Bronchial epithelial cell (primary cell): ENCODE measurements at regions not wholly inside any gene's neighbourhood (a gene's known extent, or its start where the extent isn't known, plus 50 kb on each side); places are given as distances from the start of the nearest gene placed in this dataset.

Experiments
- DNase-seq: peaks from one replicate; pipeline ENCODE4 v3.0.0-alpha.2; 2010; ENCODE audit warnings: low read depth
- FAIRE-seq: peaks from 2 replicates; lab custom pipeline; 2011; peaks lifted over from hg19 to GRCh38; lab: Jason Lieb, UNC
- H3K27me3 ChIP-seq: 2 replicates; pipeline ENCODE4 v1.5.1; 2011; ENCODE audit warnings: low read length; ENCODE audit not compliant: control insufficient read depth, insufficient read depth
- H3K36me3 ChIP-seq: 2 replicates; pipeline ENCODE4 v1.5.1; 2011; ENCODE audit warnings: low read length; ENCODE audit not compliant: control insufficient read depth, insufficient read depth
- H3K4me3 ChIP-seq: 2 replicates; pipeline ENCODE4 v1.5.1; 2011; ENCODE audit warnings: mild to moderate bottlenecking, low read depth, low read length, control low read depth
- TF ChIP-seq, protein P1 (sequence below): IDR thresholded peaks from 2 replicates; pipeline ENCODE4 v1.5.1; 2011; ENCODE audit warnings: mild to moderate bottlenecking, moderate library complexity, low read length, control low read depth, inconsistent platforms; ENCODE audit not compliant: insufficient read depth, severe bottlenecking

GRCh38 chr20:57053067-57053466, 213.4 kb downstream of the BMP7 start:
- DNase-seq: no peak
- FAIRE-seq: no peak
- TF ChIP-seq, protein P1, sequence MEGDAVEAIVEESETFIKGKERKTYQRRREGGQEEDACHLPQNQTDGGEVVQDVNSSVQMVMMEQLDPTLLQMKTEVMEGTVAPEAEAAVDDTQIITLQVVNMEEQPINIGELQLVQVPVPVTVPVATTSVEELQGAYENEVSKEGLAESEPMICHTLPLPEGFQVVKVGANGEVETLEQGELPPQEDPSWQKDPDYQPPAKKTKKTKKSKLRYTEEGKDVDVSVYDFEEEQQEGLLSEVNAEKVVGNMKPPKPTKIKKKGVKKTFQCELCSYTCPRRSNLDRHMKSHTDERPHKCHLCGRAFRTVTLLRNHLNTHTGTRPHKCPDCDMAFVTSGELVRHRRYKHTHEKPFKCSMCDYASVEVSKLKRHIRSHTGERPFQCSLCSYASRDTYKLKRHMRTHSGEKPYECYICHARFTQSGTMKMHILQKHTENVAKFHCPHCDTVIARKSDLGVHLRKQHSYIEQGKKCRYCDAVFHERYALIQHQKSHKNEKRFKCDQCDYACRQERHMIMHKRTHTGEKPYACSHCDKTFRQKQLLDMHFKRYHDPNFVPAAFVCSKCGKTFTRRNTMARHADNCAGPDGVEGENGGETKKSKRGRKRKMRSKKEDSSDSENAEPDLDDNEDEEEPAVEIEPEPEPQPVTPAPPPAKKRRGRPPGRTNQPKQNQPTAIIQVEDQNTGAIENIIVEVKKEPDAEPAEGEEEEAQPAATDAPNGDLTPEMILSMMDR: no peak

DNA sequence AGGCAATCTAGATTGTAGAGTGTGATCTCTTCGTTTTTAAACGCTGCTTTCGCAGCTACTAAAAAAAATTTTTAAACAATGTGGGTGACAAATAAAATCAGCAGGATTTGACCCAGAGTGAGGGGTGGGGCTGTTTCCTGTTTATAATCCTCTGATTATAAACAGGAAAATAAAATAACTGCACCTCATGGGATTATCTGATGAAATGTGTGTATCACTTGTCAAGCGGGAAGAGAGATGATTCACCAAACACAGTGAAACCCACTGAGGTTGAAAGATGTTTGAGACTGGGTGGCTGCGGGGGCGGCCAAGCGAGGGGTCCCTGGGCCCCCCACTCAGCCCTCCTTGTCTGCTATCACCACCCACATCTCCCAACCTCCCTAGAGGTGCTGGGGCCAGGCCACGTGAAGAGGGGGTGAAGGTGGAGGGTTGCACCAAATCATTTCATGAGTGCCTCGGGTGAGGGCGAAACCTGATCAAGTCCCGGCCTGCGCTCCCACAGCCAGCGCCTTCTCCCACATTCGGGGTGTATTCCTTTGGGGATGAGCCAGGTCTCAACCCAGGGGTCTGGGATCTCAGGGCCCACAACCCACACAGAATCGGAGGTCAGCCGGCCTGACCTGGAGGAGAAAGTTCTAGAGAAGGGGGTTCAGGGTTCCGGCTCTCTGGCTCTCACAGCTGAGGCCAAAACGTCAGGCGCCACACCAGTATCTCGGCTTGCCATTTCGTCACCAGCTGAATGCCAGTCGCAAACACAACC, 212.5 kb downstream of the BMP7 start:
- FAIRE-seq (no peak), DNase-seq (no peak)
- TF ChIP-seq, protein P1: no peak
- no peaks in the 10 kb centered on the region for H3K27me3 ChIP-seq
- H3K4me3 ChIP-seq: no peak overlapping the region
- H3K36me3 ChIP-seq: no peaks in the 10 kb centered on the region

More at GRCh38 chr20:57053067-57053466, 213.4 kb downstream of the BMP7 start:
- H3K4me3 ChIP-seq: no peak overlapping the region
- no peaks in the 10 kb centered on the region for H3K36me3 ChIP-seq
- H3K27me3 ChIP-seq: no peaks in the 10 kb centered on the region

DNA sequence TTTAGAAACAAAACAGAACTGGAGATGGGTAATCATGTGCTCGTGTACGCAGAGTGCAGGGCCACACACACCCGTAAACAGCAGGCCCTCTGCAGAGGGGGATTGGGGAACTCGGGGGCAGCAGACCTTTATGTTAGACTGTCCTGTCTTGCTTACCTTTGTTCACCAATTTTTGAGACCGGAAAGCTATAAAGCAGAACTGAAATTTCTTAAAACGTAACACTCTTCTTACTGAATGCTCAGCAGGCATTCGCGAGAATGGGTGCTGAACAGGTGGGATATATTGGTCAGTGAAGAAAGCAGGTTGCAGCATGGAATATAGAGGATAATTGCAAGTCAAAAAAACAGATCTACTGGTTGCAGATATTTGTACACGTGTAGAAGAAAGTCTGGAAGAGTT, 211.1 kb downstream of the BMP7 start:
- no peak for FAIRE-seq
- TF ChIP-seq, protein P1: no peak
- no peaks in the 10 kb centered on the region for H3K27me3 ChIP-seq

DNA sequence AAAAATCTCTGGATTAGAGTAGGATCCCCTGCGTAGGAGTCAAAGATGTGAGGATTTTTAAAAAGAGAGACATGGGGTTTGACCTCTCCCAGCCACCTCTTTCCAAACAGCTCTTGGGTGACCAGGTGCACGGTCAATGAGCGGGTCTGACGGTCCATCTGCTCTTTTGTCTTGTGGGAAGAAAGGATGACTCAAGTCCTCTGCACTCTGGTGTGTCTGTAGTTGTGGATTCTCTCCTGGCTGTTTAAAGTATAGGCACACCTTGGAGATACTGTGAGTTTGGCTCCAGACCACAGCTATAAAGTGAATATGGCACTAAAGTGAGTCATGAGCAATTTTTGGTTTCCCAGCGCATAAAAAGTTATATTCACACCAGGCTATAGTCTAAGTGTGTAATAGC, 209.8 kb downstream of the BMP7 start:
- no peak overlapping the region for H3K4me3 ChIP-seq
- DNase-seq (no peak), FAIRE-seq (no peak)
- H3K27me3 ChIP-seq: no peaks in the 10 kb centered on the region
- no peaks in the 10 kb centered on the region for H3K36me3 ChIP-seq
- TF ChIP-seq, protein P1: no peak

More for the DNA sequence above, 211.1 kb downstream of the BMP7 start:
- H3K4me3 ChIP-seq: no peak overlapping the region
- DNase-seq: no peak
- H3K36me3 ChIP-seq: no peaks in the 10 kb centered on the region

- no peak for FAIRE-seq
- H3K36me3 ChIP-seq: no peaks in the 10 kb centered on the region
- DNase-seq: no peak
- H3K27me3 ChIP-seq: no peaks in the 10 kb centered on the region
- TF ChIP-seq, protein P1: no peak
- H3K4me3 ChIP-seq: no peak overlapping the region
Measured at GRCh38 chr20:57059055-57059596, 207.3 kb downstream of the BMP7 start.
